Natural killer cell (primary cell): ENCODE measurements at regions not wholly inside any gene's neighbourhood (a gene's known extent, or its start where the extent isn't known, plus 50 kb on each side); places are given as distances from the start of the nearest gene placed in this dataset.

Experiments
- ATAC-seq, 3 donors: fragments of 150-1000 bp in 2 of 3; fragments of 200-7000 bp in 1 of 3; cut with Tn5 transposase; 1 replicate in 1 of 3; 2 replicates in 2 of 3; pipeline ENCODE4 v1.10.0; 2021; ENCODE audit warnings: mild to moderate bottlenecking in 2 of 3, moderate library complexity in 2 of 3
- DNase-seq, 2 donors: peaks; one replicate each; pipeline versions ENCODE4 v3.0.0 to v3.0.0-alpha.2; 2013 to 2021; ENCODE audit warnings: mixed read lengths in 1 of 2
- H3K27ac ChIP-seq: one replicate; pipeline ENCODE4 v1.5.1; 2013; ENCODE audit warnings: mild to moderate bottlenecking, low read length
- H3K27me3 ChIP-seq: one replicate; pipeline ENCODE4 v1.6.1; 2013; ENCODE audit warnings: low read length; ENCODE audit not compliant: control insufficient read depth, insufficient read depth
- H3K36me3 ChIP-seq: one replicate; pipeline ENCODE4 v1.6.1; 2013; ENCODE audit warnings: low read length; ENCODE audit not compliant: control insufficient read depth, insufficient read depth
- H3K4me1 ChIP-seq: one replicate; pipeline ENCODE4 v1.6.1; 2013; ENCODE audit warnings: low read length; ENCODE audit not compliant: control insufficient read depth, insufficient read depth
- H3K4me3 ChIP-seq: one replicate; pipeline ENCODE4 v1.5.1; 2013; ENCODE audit warnings: low read length
- H3K9me3 ChIP-seq: one replicate; pipeline ENCODE4 v1.6.1; 2013; ENCODE audit warnings: low read length; ENCODE audit not compliant: control insufficient read depth, insufficient read depth
- H3K27ac Mint-ChIP-seq, 2 donors: one replicate each; pipeline ENCODE4 v1.8.0; 2022; ENCODE audit warnings: mild to moderate bottlenecking in 2 of 2, mixed read lengths in 2 of 2, moderate library complexity in 1 of 2
- H3K27me3 Mint-ChIP-seq, 2 donors: one replicate each; pipeline ENCODE4 v1.8.0; 2022; ENCODE audit warnings: low read depth in 2 of 2, mixed read lengths in 2 of 2
- H3K36me3 Mint-ChIP-seq: one replicate; pipeline ENCODE4 v1.8.0; 2022; ENCODE audit warnings: mixed read lengths
- H3K4me1 Mint-ChIP-seq, 2 donors: one replicate each; pipeline ENCODE4 v1.8.0; 2022; ENCODE audit warnings: mixed read lengths in 2 of 2
- H3K4me3 Mint-ChIP-seq: one replicate; pipeline ENCODE4 v1.8.0; 2022; ENCODE audit warnings: mild to moderate bottlenecking, moderate library complexity, mixed read lengths
- H3K9me3 Mint-ChIP-seq, 2 donors: one replicate each; pipeline ENCODE4 v1.8.0; 2022; ENCODE audit warnings: mixed read lengths in 2 of 2
- CTCF ChIP-seq: fragments of 200-600 bp; IDR thresholded peaks from one replicate; pipeline ENCODE4 v1.8.0; 2022; ENCODE audit warnings: antibody characterized with exemption
- WGBS: methylation state at CpG from one replicate; pipeline ENCODE4 v1.1.7; 2013; ENCODE audit warnings: missing lambda C conversion rate; ENCODE audit not compliant: insufficient coverage; 5-methylcytosine and 5-hydroxymethylcytosine counted together
- intact Hi-C: fragments of 100-400 bp; cut with micrococcal nuclease; formaldehyde crosslinking; loops from one replicate; pipeline ENCODE4 v1.14.2; 2022

- Mint-ChIP-seq H3K36me3 (no peaks in the 10 kb centered on the region), H3K4me3 (no peak overlapping the region), H3K27me3 (no peaks in the 10 kb centered on the region), H3K27ac (no peak overlapping the region), H3K9me3 (peaks cover 2 to 10% of the 10 kb centered on the region in 2 donors), H3K4me1 (no peaks in the 10 kb centered on the region)
- TF ChIP-seq CTCF, result no peak
- Histone ChIP-seq H3K27me3 (no peaks in the 10 kb centered on the region), H3K4me3 (no peak overlapping the region), H3K4me1 (no peaks in the 10 kb centered on the region), H3K9me3 (no peaks in the 10 kb centered on the region), H3K27ac (no peak overlapping the region), H3K36me3 (no peaks in the 10 kb centered on the region)
- ATAC-seq (no peak), DNase-seq (no peak)
- intact Hi-C loops, result no loop called here
- WGBS, result 89% methylated on average over 6 of the region's 7 CpGs
Observed at GRCh38 chr11:98194611-98195010, 826.1 kb upstream of the CNTN5 start.

GRCh38 chr11:98195300-98195699 lies 825.4 kb upstream of the CNTN5 start:
- H3K4me3 ChIP-seq, result no peak overlapping the region
- no peaks in the 10 kb centered on the region for H3K27me3 ChIP-seq
- Mint-ChIP-seq H3K4me3 (no peak overlapping the region), H3K36me3 (no peaks in the 10 kb centered on the region), H3K27me3 (no peaks in the 10 kb centered on the region), H3K27ac (no peak overlapping the region), H3K9me3 (peaks cover 2 to 10% of the 10 kb centered on the region in 2 donors), H3K4me1 (no peaks in the 10 kb centered on the region)
- TF ChIP-seq CTCF, result no peak
- DNase-seq (no peak), ATAC-seq (no peak)
- no peaks in the 10 kb centered on the region for H3K9me3 ChIP-seq
- intact Hi-C loops, result no loop called here
- no peaks in the 10 kb centered on the region for H3K4me1 ChIP-seq
- H3K36me3 ChIP-seq, result no peaks in the 10 kb centered on the region
- WGBS, result no CpG with 5 or more reads among the region's 1 CpG
- H3K27ac ChIP-seq, result no peak overlapping the region

GRCh38 chr11:98207086-98207485 lies 813.7 kb upstream of the CNTN5 start:
- H3K27me3 ChIP-seq, result no peaks in the 10 kb centered on the region
- peaks cover 17% of the 10 kb centered on the region for H3K9me3 ChIP-seq
- Mint-ChIP-seq H3K36me3 (peaks cover 18% of the 10 kb centered on the region), H3K27ac (no peak overlapping the region), H3K4me3 (no peak overlapping the region), H3K27me3 (no peaks in the 10 kb centered on the region), H3K4me1 (no peaks in the 10 kb centered on the region), H3K9me3 (peaks cover 18 to 19% of the 10 kb centered on the region in 2 donors)
- WGBS, result 92% methylated on average over 8 of the region's 8 CpGs
- no peaks in the 10 kb centered on the region for H3K4me1 ChIP-seq
- intact Hi-C loops, result no loop called here
- H3K36me3 ChIP-seq, result no peaks in the 10 kb centered on the region
- no peak overlapping the region for H3K4me3 ChIP-seq
- H3K27ac ChIP-seq, result no peak overlapping the region
- no peak for TF ChIP-seq CTCF
- ATAC-seq (no peak), DNase-seq (no peak)

- H3K4me1 Mint-ChIP-seq, result no peaks in the 10 kb centered on the region
- WGBS, result no CpG with 5 or more reads among the region's 1 CpG
- no peak for ATAC-seq
- no peak for DNase-seq
- Histone ChIP-seq H3K27ac (no peak overlapping the region), H3K4me1 (no peaks in the 10 kb centered on the region), H3K36me3 (no peaks in the 10 kb centered on the region), H3K27me3 (no peaks in the 10 kb centered on the region), H3K4me3 (no peak overlapping the region), H3K9me3 (no peaks in the 10 kb centered on the region)
- H3K4me3 Mint-ChIP-seq, result no peak overlapping the region
- H3K27ac Mint-ChIP-seq, result no peak overlapping the region
- no peaks in the 10 kb centered on the region for H3K27me3 Mint-ChIP-seq
- H3K9me3 Mint-ChIP-seq, result peaks cover 8 to 10% of the 10 kb centered on the region in 2 donors
- peaks cover 5% of the 10 kb centered on the region for H3K36me3 Mint-ChIP-seq
- TF ChIP-seq CTCF, result no peak
- intact Hi-C loops, result loop anchor here (10.0 kb wide), 1 partner anchor 62 kb away; no protein-coding TSS in a partner anchor
Observed at GRCh38 chr11:98227278-98227677, 793.5 kb upstream of the CNTN5 start.
